DMS114 treated with DMSO at 0.1 percent for 48 hours (cell line): ENCODE measurements at regions not wholly inside any gene's neighbourhood (a gene's known extent, or its start where the extent isn't known, plus 50 kb on each side); places are given as distances from the start of the nearest gene placed in this dataset.

Experiments
- DNase-seq: peaks from one replicate; lab custom pipeline; 2025; ENCODE audit not compliant: unreplicated experiment; lab: John Stamatoyannopoulos, UW

- DNase-seq = no peak
These were observed 198.5 kb downstream of the ADGRG6 start for GRCh38 chr6:142500250-142500786.

DNA sequence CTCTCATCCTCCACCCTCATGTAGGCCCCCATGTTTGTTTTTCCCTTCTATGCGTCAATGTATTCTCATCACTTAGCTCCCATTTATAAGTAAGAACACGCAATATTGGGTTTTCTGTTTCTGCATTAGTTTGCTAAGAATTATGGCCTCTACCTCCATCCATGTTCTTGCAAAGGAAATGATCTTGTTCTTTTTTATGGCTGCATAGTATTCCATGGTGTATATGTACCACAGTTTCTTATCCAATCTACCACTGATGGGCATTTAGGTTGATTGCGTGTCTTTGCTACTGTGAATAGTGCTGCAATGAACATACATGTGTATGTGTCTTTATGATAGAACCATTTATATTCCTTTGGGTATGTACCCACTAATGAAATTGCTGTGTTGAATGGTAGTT is 200.0 kb downstream of the ADGRG6 start:
- DNase-seq = no peak

DNA sequence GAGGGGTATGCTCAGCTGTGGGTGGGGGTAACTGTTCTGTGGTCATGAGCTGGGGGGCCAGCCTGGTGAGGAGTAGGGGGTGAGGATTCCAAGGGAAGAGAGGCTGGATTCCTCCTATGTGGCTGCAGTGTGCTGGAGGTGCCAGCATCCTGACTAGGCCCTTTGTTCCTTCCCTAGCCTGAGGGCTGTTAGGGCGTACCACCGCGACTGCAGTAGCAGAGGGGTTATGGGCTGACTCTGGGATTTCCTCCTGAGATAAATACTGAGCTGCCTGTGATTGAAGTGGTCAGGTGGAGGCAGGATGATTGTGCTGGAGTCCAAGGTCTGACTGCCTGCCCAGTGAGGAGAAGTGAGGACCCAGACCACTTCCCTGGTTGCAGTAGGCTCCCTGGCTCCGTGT is 205.3 kb downstream of the ADGRG6 start:
- DNase-seq = no peak

GRCh38 chr6:142510211-142510610 is 208.4 kb downstream of the ADGRG6 start:
- DNase-seq = no peak

DNA sequence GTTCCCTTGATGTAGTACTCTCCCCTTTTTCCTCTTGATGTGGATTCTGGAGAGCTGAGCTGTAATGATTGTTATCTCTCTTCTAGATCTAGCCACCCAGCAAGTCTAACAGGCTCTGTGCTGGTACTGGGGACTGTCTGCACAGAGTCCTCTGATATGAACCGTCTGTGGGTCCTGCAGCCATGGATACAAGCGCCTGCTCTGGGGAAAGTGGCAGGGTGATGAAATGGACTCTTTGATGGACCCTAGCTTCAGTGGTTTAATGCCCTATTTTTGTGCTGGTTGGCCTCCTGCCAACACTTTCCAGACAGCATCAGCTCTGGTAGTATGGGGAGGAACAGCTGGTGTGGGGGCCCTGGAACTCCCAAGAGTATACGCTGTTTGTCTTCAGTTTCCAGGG is 216.3 kb downstream of the ADGRG6 start:
- no peak for DNase-seq

- no peak for DNase-seq
These were observed 217.0 kb downstream of the ADGRG6 start for GRCh38 chr6:142518761-142519160.

- no peak for DNase-seq
These were observed 220.0 kb downstream of the ADGRG6 start for GRCh38 chr6:142521791-142522190.

DNA sequence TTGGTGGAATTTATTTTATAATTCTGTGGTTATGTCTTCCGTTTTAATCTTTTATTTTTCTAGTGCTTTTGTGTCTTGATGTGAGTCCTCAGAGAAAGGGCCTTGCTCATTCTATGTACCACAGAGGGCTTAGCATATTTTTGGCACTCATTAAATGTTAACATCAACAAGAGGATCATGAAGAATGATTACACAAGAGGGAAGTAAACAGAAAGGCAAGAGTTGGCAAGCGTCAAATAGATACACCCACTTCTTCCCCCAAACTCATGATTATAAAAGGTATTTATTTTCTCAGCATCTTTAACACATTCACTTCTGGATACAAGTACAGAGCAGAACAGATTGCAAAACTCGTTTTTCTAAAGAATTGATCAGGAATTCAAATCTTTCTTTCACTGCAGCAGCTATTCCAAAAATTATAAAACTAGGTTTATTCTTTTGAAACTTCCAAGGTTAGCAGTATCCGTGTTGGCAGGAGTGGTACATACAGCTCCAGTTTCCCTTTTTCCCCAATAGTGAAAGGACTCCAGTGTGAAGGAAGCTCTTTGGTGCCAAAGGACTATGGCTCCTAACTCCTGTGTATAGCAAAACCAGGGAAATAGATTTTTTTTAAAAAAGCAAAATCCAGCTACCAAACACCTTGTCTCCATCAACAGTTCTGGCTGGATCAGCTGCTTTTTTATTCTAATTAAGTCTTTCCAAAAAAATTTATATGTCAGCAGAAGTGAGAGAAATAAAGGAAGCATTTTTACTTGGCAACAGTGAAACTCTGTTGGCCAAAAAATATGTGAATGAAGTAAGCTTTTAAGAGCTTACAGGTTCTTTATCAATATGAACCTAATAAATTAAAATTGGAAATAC is 221.9 kb downstream of the ADGRG6 start:
- DNase-seq = no peak

DNA sequence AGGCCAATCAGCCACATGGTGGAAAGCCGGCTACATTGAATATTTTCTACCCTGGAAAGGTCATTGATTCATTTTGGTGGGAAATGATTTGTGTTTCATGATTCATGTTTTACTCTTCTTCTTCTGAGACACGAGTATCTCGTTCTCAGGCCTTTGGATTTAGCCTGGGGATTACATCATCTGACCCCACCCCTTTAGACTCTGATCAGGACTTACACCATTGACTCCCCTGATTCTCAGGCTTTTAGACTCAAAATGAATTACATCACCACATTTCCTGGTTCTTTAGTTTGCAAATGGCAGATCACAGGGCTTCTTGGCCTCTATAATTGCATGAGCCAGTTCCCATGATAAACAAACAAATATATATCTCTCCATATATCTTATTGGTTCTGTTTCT is 228.8 kb downstream of the ADGRG6 start:
- DNase-seq = no peak

DNA sequence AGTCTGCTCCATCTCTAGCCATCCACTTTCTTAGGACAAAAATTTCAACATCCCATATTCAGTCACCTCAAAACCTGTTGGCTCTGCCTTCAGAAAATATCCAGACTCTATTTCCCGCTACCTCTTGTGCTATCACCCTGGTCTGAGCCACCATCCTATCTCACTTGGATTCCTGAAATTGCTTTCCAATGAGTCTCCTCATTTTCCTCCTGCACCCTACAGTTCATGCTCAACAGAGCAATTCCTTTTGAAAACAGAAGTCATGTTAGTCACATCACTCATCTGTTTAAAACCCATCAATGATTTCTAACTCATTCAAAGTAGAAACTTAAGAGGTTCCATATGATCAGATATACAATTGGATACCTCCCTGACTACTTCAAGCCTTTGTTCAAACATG is 229.9 kb downstream of the ADGRG6 start:
- no peak for DNase-seq

GRCh38 chr6:142534076-142534475 is 232.3 kb downstream of the ADGRG6 start:
- DNase-seq = no peak

DNA sequence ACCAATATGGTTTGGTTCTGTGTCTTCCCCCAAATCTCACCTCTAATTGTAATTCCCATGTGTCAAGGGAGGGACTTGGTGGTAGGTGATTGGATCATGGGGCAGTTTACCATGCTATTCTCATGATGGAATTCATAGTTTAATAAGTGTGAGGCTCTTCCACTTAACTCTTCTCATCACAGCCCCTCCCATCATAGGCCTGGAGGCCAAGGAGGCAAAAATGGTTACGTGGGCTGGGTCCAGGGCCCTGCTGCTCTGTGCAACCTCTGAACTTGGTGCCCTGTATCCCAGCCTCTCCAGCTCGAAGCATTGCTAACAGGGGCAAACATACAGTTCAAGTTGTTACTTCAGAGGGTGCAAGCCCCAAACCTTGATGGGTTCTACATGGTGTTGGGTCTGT is 232.7 kb downstream of the ADGRG6 start:
- DNase-seq = no peak

GRCh38 chr6:142537612-142538478 is 236.0 kb downstream of the ADGRG6 start:
- DNase-seq = no peak

DNA sequence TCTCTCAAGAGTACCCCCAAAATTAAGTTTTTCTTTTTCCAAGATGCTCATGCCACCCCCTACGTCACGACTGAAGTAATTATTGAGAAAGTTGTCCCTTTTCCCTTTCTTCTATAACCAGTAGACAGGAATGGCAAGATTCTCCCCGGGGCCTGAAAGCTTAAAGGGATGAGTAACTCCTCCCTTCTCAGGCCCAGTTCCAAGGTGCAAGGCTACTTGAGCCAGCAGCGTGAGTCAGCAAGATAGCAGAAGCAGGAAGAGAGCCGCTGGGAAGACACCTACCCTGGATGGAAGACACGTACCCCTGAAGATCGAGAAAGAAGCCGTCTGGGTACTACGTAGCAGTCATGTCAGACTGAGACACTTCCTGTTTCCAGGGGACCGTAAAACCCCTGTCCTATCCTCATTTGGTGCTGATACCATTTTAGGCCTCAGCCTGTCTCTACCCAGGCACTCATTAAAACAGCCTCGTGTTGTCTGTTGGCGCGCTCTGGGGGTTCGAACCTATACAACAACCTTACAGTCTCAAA is 241.0 kb downstream of the ADGRG6 start:
- no peak for DNase-seq

- no peak for DNase-seq
These were observed 241.8 kb downstream of the ADGRG6 start for GRCh38 chr6:142543606-142544005.

DNA sequence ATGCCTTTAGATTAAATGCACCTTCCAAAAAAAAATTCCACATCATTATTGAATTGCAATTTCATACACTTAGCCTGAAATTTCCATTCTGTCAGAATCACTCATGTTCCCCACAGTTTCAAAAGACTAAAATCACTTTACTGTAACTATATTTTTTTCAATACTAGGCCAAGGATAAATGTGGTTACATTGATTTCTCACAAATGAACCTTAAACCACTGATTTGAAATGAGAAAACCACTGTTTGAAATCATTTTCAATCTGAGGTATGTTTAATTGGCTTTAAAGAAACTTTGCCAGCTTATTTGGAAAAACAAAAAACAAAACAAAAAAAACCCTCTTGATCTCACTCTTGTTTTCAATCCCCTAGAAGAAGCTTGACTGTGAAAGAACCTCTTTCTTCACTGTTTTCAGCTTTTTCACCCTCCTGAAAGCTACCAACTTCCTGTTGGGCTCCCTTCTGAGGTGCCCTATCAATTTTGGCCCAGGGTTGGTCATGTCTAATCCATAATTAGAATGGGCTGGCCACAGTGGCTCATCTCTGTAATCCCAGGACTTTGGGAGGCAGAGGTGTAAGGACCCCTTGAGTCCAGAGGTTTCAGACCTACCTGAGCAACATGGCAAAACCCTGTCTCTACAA is 242.5 kb downstream of the ADGRG6 start:
- no peak for DNase-seq

DNA sequence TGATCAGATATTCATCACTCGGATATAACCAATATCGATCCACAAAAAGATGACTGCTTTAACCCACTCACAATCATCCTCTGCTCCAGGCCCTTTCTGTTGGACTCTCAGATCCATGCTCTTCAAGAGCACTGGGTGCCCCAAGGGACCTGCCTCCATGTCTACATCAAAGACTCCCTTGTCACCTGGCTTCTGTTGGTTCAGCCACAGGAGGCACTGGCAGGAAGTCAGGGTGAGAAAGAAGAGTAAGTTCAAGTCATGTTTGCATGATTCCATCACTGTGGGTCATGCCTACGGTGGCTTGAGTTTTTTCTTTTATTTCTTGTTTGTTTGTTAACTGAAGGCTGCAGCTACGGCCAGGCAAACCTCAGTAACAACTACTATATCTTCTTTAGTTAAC is 243.3 kb downstream of the ADGRG6 start:
- DNase-seq = no peak

GRCh38 chr6:142548566-142548965 is 246.8 kb downstream of the ADGRG6 start:
- no peak for DNase-seq

DNA sequence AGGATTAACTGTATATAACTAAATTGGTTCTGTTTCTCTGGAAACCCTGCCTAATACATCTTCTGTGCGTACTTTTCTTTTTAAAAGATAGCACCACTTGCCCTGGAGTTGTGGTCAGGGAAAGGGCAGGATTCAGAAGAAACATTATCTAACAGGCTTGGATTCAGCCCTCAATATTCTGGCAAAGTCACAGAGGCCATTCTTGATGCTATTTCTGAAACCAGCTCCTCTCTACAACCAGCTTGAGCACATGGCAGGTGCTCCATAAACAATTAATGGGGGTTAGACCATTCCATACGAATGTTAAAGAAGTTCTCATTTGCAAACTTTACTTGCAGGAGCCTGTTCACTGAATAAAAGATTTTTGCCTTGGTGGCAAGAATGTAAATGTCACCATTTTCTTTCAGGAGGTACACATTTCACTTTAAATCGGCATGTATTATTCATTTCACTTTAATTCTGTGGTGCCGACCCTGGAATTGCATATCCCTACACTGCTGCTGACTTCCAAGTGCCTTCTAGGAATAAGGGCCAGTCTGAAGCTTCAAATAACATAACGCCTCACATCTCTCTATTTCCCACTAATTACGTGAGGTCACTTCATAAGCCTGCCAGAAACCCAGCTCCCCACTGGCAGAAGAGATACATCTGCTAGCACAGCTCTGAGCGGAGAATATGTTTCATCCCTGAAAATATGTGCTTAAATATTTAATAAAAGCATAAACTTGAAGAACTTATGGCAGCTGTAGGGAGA is 248.7 kb downstream of the ADGRG6 start:
- DNase-seq = no peak

DNA sequence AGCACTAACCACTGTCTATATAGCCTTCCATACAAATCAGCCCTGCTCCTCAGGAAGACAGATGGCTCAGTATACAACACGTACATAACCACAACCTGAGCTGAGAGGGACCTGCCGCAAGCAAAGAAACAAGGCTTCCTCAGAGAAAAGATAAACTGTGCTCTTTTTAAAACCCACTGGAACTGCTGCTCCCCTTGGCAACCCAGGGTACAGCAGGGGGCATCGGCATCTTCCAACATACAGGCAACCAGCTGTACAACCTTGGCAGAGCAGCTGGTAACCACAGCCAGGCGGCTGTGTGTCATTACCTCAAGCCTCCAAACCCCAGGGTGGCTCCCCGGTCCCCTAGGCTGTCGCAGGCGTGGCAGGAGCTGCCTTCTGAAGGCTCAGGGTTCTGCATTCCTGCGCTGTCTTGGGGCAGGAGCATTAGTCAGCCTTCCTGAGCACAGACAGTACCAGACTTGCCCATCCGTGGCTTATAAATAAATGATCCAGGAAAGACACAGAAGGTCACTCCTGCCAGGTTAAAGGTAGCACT is 249.5 kb downstream of the ADGRG6 start:
- no peak for DNase-seq
